ENCODE measurements at regions not wholly inside any gene's neighbourhood (a gene's known extent, or its start where the extent isn't known, plus 50 kb on each side); places are given as distances from the start of the nearest gene placed in this dataset.

- H3K4me3 ChIP-seq (replicated peaks; ENCODE audit: low read depth, low read length) = no peak overlapping the region
- no peak for TF ChIP-seq CTCF (IDR thresholded peaks at IDR 0.05; ENCODE audit: low read depth, low read length, missing control alignments)
- no peak for DNase-seq (ENCODE audit: extremely low read depth, low read depth)
Measured at GRCh38 chr10:129231821-129232220, 235.2 kb upstream of the MGMT start.

GRCh38 chr10:129233351-129234148, 233.5 kb upstream of the MGMT start:
- DNase-seq (ENCODE audit: extremely low read depth, low read depth) = no peak
- TF ChIP-seq CTCF (IDR thresholded peaks at IDR 0.05; ENCODE audit: low read depth, low read length, missing control alignments) = no peak
- no peak overlapping the region for H3K4me3 ChIP-seq (replicated peaks; ENCODE audit: low read depth, low read length)

GRCh38 chr10:129236274-129236691, 230.8 kb upstream of the MGMT start:
- no peak overlapping the region for H3K4me3 ChIP-seq (replicated peaks; ENCODE audit: low read depth, low read length)
- TF ChIP-seq CTCF (IDR thresholded peaks at IDR 0.05; ENCODE audit: low read depth, low read length, missing control alignments) = no peak
- DNase-seq (ENCODE audit: extremely low read depth, low read depth) = no peak

- TF ChIP-seq CTCF (IDR thresholded peaks at IDR 0.05; ENCODE audit: low read depth, low read length, missing control alignments) = no peak
- H3K4me3 ChIP-seq (replicated peaks; ENCODE audit: low read depth, low read length) = no peak overlapping the region
- DNase-seq (ENCODE audit: extremely low read depth, low read depth) = no peak
Measured at GRCh38 chr10:129241461-129241860, 225.6 kb upstream of the MGMT start.

- no peak for TF ChIP-seq CTCF (IDR thresholded peaks at IDR 0.05; ENCODE audit: low read depth, low read length, missing control alignments)
- no peak for DNase-seq (ENCODE audit: extremely low read depth, low read depth)
Measured at GRCh38 chr10:129244298-129244697, 222.7 kb upstream of the MGMT start.

GRCh38 chr10:129244757-129245156, 222.3 kb upstream of the MGMT start:
- DNase-seq (ENCODE audit: extremely low read depth, low read depth) = no peak
- no peak for TF ChIP-seq CTCF (IDR thresholded peaks at IDR 0.05; ENCODE audit: low read depth, low read length, missing control alignments)

More at GRCh38 chr10:129244298-129244697, 222.7 kb upstream of the MGMT start:
- no peak overlapping the region for H3K4me3 ChIP-seq (replicated peaks; ENCODE audit: low read depth, low read length)

More at GRCh38 chr10:129244757-129245156, 222.3 kb upstream of the MGMT start:
- H3K4me3 ChIP-seq (replicated peaks; ENCODE audit: low read depth, low read length) = no peak overlapping the region

All from HFF-Myc (cell line).